GM12874 (cell line): ENCODE measurements at regions not wholly inside any gene's neighbourhood (a gene's known extent, or its start where the extent isn't known, plus 50 kb on each side); places are given as distances from the start of the nearest gene placed in this dataset.

Experiments used
- TF ChIP-seq, protein P1 (sequence below): IDR thresholded peaks from 2 replicates; pipeline ENCODE4 v1.5.1; 2011; ENCODE audit warnings: low read depth, mild to moderate bottlenecking, control low read depth, low read length, moderate library complexity; ENCODE audit not compliant: insufficient read depth

GRCh38 chr19:28598861-28599260 is 614.1 kb downstream of the UQCRFS1 start:
- TF ChIP-seq, protein P1, sequence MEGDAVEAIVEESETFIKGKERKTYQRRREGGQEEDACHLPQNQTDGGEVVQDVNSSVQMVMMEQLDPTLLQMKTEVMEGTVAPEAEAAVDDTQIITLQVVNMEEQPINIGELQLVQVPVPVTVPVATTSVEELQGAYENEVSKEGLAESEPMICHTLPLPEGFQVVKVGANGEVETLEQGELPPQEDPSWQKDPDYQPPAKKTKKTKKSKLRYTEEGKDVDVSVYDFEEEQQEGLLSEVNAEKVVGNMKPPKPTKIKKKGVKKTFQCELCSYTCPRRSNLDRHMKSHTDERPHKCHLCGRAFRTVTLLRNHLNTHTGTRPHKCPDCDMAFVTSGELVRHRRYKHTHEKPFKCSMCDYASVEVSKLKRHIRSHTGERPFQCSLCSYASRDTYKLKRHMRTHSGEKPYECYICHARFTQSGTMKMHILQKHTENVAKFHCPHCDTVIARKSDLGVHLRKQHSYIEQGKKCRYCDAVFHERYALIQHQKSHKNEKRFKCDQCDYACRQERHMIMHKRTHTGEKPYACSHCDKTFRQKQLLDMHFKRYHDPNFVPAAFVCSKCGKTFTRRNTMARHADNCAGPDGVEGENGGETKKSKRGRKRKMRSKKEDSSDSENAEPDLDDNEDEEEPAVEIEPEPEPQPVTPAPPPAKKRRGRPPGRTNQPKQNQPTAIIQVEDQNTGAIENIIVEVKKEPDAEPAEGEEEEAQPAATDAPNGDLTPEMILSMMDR = no peak

GRCh38 chr19:28596561-28597071 is 616.3 kb downstream of the UQCRFS1 start:
- TF ChIP-seq, protein P1 = no peak

DNA sequence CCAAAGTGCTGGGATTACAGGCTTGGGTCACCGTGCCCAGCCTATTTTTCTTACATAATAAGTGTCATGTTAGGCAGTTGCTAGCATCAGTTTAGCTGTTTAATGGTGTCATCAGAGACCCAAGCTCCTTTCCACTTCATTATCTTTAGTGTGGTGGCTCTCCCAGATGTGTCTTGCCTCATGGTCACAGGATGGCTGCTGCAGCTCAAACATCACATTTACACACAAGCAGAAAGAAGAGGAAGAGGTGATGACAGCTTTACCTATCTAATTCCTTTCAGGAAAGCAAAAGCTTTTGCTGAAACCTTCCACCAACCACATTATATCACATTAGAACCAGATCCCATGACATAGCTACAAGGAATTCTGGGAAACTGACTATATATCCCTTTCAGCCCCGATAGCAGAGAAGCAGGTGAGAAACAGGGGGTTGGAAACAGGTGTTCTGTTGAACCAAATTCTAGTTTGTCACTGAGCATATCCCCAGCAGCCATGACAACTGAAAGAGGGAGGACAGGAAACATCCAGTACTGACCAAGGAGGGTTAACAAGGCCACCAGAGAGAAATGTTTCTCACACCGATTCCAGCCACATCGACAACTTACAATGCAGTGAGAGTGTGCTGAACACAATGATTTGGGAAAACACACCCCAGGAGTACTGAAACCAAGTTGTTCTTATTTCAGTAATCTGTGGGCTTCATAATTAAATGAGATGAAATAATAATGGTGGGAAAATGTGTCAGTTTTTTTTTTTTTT is 617.0 kb downstream of the UQCRFS1 start:
- TF ChIP-seq, protein P1 = no peak

DNA sequence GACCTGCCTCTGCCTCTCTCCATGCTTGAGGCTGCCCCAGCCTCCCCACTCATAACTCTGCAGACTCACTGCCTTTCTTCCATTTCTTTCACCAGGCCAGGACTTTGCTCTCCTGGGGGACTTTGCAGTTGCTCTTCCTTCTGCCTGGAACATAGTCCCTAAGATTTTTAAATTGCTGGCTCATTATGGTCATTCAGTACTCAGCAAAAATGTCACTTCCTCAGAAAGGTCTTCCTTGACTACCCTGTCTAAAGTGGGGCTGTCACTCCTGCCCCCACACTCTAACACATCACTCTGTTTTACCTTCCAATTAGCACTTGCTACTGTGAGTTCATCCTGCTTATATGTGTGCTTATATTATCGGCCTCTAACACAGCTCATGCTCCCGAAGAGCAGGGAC is 618.2 kb downstream of the UQCRFS1 start:
- TF ChIP-seq, protein P1 = no peak

- TF ChIP-seq, protein P1 = no peak
These were observed 626.5 kb downstream of the UQCRFS1 start for GRCh38 chr19:28586474-28586873.

- TF ChIP-seq, protein P1 = no peak
These were observed 627.2 kb downstream of the UQCRFS1 start for GRCh38 chr19:28585796-28586195.

DNA sequence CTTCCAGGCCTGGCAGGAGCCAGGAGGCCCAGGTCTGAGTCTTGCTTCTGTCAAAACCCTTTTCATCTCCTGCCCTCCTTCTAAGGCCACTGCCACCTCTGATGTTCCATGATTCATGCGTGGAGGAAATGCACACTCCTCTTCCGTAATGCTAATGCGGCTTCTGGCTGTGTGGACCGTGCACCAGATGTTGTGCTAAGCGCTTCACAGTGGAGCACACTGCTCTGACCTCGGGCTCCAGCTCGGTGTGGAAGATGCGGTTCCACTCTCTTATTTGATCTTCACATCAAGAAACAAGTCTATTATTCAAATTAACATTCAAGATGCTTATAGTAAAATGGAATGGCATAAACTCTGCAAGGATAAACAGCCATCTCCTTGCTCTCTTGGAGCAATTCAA is 629.2 kb downstream of the UQCRFS1 start:
- TF ChIP-seq, protein P1 = no peak
